IPS DF 19.7 (cell line): ENCODE measurements at regions not wholly inside any gene's neighbourhood (a gene's known extent, or its start where the extent isn't known, plus 50 kb on each side); places are given as distances from the start of the nearest gene placed in this dataset.

ENCODE experiments used
- DNase-seq: peaks from one replicate; pipeline ENCODE4 v3.0.0-alpha.2; 2013; ENCODE audit warnings: low read depth, low spot score

DNA sequence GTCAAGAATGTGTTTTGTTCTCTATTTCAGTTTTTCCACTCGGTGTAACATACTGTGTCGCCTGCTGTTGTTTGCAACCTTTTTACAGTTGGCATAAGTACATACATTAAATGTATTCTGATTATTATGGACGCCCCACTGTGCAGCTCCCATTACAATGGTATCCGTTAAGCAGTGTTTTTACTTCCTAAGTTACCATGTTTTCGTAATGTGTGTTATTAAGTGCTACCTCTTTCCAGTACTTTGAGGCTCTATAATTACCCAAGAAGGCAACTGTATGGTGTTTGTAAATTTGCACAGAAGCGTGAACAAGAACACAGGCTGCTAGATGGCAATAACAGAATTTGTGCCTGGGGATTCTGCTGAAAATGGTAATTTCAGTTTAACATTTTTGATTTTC is 568.0 kb upstream of the MARCKS start:
- DNase-seq, result no peak

DNA sequence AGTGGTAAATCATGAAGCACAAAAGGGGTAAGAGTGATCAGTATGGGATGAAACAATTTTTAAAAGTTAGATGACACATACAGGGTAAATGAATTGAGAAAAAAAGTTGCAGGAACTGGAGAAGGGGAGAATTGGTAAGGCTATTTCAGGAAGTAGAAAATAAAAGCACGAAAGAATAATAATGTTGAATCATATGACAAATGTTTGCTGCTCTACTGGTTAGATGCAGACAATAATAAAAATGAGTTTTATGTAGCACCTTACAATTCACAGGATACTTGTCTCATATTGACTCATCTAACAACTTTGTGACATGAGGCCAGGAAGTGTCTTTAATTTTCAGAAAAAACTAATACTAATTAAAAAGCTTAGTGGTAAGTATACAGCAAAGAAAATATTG is 566.5 kb upstream of the MARCKS start:
- DNase-seq, result no peak

DNA sequence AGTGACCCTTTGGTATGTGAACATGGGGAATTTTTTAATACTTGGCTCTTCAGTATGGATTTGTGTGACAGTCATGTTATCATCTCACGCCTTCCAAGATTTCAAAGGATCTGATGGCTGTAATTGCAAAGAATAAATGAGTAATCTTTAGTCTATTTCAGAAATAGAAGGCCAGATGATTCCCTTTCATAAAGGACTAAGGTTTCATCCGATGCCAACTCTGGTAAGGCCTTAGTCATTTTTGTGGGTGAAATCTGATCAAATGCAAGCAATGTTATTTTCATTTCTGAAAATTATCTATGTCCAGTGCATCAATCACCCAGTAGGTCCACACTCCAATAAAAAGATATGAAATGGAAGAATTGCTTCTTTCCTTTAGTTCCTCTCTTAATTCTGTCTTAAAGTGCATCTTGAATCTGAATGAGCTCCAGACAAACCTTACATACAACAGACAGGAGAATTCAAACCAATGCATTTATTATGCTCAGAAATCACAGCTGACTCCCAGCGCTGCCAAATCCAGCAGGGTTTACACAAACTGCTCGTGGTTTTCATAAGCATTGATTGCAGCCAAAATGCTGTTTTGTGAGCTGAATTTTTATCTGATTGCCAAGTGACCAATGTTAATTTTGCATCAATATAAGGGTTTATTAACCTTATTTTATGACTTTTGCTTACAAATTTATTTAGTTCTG is 565.2 kb upstream of the MARCKS start:
- no peak for DNase-seq

DNA sequence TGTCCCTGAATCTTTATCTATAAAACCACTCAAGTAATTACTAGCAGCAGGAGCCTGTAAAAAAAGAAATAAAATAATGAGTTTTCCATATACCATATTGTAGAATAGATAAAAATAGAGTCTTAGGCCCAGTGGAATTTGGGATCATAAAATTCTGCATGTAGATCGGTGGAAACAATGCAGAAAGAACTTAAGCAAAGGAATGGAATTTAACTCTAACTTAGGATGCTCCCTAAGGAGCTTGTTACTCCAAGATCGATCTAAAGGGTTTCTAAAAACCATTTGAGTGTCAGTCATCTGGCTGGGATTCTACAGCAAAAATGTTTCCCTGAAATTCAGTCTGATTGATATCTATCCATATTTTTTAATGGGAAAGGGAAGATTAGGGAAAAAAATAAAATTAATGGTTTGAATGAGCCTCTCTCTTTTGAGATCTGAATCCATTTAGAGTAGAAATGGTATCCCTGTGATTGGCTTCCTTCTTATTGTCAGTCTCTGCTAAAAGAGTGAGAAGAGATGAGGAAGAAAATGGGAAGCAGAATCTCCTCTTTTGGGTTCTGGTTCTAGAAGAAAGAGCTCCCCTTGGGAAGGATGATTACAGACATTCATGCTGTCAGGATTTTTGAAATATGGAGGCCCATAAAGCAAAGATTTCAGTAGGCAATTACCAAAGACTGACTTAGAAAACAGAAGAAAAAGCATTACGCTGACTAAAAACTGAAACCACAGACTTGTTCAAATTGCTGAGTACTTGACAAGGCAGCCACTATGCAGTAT is 564.3 kb upstream of the MARCKS start:
- no peak for DNase-seq

DNA sequence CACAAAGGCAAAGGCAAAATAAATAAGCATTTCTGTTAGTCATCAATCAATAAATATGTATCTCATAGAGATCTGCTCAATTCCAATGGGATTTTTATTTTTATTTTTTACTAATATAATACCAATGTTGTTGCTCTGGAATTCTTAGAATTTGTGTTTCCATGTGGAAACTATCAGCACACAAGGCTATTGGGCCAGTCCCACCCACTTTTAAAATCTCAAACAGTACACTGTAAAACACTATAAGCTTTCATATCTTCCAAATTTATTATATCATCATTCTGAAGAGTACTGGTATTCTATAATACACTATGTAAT is 563.8 kb upstream of the MARCKS start:
- no peak for DNase-seq

DNA sequence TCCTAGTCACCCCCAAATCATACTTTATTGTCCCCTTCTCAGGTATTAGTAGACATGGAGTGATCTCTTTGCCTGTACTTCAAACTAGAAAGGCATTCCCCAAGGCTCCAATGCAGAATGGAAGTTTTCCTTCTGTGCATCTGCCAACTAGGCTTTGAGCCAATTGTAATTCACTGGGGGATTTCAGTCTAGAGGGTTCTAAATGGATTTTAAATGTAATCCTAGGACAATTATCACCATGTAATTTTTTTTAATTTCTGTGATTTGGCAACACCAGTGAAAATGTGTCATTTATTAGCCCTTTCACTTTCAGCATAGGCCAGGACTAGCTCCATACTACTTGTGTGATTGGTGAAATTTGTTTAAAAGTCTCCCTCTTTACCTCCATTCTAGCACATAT is 557.6 kb upstream of the MARCKS start:
- no peak for DNase-seq

DNA sequence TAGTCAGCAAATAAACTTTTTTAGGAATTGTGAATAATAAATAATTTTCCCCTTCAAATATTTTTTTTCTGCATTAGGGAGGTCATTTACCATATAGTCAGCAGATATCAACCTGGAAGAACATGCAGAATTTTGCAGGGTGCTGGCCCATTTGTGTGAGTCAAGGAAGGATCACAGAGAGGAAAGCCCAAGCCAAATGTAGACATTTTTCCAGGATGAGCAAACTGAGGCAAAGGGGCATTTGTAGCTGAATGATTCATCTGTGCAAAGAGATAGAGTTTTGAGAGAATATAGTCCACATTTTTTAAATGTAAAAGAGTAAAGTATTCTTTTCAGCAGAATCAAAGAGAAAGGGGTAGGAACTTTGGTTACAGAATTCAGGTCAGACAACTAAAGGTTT is 555.5 kb upstream of the MARCKS start:
- no peak for DNase-seq

DNA sequence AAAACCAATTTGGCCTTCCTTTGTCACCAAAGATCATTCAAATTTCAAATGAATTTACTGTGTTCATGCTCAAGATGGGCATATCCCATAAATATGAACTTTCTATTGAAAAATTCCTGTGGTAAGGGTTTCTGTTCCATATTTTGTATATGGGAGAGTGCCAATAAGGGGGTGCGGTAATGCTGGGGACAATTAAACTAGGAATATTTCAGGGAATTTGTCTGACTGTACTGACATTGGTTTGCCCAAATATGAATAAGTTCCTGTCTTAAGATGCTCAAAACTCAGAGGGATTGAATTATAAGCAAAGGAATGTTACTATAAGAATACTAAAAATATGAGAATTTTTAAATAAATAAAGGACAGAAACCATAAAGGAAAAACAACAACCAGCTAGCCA is 553.0 kb upstream of the MARCKS start:
- no peak for DNase-seq

DNA sequence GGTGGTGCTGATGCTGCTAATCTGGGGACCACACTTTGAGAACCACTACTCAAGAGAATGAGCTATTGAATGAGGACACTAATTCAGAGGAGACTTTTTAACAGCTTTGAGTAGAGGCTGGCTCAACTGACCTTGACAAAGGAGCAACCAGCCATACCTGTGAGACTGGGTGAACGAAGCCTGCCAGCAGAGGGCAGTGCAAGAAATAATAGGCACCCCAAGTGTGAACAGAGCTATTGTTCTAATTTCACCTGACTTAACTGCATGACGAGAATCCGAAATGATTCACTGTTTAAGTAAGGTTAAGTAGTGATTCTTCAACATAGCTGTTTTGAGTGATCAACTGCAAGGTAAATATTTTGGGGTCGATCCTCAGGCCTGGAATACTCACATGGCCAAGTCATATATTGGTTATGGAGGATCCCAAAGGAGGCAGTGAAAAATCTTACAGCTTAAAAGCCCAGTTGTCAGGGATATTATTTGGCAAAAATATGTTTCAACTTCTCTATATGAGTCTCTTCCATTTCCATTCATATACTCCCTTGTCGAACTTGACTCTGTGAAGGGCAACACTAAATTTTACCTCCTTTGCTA is 550.5 kb upstream of the MARCKS start:
- DNase-seq, result peak; percentile 7

DNA sequence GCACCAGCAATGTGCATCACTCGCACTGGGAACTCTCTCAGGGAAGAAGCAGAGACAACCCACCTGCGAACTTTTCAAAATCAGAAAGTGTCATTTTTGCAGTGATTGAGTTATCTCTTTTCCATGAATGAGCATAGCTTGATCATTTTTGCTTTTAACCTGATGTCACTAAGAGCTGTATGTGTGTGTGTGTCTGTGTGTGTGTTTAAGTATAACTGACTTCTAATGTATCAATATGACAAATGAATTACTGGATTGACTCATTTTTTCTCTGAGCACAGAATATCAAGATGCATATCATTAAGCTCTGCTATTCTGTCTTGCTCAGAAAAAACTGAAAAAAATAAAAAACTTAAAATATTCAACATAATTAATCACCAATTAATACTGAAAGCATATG is 548.9 kb upstream of the MARCKS start:
- DNase-seq, result no peak

DNA sequence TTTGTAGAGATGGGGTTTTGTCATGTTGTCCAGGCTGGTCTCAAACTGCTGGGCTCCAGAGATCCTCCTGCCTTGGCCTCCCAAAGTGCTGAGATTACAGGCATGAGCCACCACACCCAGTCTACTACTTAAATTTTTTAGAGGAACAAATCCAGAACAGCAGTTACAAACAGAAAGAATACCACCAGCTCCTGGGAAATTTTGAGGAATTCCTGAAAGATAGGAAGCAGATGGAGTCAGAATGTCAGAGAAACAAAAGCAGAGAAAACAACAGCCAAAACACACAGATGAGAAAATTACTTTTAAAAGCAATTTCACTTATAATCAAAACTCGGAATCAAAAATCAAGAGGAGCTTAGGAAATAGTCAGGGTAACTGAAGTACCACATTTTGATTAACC is 543.3 kb upstream of the MARCKS start:
- no peak for DNase-seq

DNA sequence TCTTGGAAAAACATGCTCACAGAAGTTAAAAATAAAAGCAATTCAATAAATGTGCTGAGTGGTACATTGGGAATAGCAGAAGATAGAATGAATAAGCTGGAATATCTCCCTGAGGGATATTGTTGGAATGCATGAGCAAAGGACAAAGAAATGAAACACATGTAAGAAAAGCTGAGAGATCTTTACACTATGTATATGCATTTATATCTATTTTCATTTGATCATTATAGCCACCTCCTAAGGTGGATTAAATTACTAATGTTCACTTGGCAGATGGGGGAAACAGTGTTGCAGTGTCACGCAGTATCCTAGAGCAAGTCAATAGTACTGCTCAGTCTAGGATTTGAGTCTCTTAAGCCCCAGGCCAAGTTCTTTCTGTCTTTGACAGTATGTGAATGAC is 542.0 kb upstream of the MARCKS start:
- DNase-seq, result no peak

DNA sequence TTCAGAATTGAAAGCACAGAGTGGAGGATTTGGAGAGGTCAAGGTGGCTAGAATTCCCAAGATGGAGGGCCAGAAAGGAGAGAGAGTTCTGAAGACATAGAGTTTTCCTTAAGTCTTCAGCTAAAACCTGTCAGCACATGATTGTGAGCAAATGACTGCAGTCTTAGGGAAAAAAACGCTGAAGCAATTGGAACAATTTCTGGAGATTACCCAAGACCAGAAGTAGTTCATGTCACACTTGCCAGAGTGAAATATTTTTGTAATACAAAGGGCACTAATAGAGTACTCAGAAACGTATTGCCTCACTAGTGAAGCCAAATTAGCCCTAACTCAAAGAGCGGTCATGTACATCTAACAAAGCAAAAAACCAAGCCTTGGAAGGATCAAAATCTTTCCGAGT is 541.3 kb upstream of the MARCKS start:
- no peak for DNase-seq

DNA sequence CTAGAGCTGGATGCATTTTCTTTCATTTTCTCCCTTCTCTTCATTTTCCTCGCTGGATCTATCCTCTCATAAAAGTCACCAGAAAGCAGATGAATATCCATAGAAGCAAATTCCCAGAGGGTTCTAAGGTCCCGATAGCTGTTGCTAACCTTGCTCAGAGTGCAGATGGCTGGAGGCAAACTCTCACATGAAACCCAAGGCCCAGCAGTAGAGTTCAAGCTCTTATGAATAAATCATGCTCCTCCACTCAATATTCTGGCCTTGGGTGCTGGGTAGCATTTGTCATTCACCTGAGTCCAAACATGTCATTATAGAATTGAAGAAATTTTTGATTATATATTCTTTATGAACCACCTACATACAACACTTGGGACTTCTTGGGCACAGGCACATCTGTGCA is 539.7 kb upstream of the MARCKS start:
- DNase-seq, result no peak

DNA sequence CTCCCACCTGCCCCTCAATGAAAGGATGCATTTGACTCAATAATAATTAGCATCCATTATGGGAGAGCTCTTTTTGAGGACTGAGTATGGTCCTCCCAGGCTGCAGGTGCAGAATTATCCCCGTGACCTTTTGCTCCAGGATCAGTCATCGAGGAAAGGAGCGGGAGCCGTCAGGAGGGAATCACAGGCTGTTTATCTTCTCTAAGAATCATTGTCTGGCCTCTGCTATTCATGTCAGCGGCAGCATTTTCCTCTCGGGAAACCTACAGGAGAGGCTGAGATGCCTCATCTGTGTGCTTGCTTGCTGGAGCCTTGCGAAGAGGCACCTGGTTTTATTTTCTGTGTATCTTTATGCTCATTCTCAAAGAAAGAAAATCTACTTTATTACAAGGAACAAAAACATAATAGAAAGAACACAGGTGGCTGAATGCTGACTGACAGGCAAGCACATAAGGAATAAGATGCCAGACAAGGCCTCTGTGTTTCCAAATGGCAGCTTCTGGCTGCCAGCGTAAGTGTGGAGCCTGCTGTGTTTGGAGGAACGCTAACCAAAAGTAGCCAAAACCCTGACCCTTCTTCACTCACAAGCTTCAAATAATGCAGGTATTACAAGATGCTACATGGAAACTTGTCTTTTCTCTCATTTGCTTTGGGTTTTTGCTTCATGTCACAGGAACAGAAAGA is 539.1 kb upstream of the MARCKS start:
- DNase-seq, result no peak

DNA sequence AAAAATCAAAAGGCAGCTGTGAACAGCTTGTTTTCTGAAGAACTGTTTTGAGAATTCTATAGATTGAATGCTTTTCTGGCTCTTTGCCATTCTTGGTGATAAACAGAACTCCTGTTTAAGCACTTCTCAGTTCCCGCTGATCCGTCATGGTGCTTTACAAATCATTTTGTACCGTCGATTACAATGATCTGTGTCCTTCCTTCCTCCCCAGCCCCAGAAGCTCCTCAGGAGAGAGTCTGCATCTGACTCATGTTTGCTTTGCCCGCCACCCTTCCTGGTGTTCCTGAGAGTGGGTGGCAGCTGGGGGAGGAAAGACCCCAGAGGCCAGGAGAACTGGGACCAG is 538.6 kb upstream of the MARCKS start:
- no peak for DNase-seq

DNA sequence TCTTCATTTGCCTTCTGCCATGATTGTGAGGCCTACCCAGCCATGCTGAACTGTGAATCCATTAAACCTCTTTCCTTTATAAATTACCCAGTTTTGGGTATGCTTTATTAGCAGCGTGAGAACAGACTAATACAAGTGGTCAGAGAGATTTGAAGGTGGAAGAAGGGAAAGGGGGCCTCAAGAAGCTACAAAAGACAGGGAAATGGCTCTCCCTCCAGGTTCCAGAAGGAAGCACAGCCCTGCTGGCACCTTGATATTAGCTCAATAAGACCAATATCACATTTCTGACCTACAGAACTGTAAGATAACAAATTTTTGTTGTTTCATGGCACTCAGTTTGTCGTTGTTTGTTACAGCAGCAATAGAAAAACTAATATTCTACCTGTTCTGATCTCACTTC is 536.5 kb upstream of the MARCKS start:
- DNase-seq, result no peak

DNA sequence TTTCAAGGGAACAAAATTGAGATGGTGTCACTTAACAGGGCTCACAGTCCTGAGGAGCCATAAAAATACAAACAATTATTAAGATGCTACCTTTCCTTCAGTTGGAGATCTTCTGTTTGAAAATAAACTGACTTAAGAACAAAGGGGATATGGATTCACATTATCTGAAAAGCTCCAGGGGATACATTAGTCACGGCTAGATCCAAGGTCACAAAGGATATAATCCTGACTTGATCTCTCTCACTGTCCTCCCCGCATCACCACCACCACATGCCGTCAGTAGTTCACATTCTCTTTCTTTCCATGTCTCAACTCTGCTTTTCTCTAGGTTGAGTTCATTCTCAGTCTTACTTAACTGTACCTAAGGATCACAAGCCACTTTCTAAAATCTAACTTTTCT is 530.4 kb upstream of the MARCKS start:
- no peak for DNase-seq

DNA sequence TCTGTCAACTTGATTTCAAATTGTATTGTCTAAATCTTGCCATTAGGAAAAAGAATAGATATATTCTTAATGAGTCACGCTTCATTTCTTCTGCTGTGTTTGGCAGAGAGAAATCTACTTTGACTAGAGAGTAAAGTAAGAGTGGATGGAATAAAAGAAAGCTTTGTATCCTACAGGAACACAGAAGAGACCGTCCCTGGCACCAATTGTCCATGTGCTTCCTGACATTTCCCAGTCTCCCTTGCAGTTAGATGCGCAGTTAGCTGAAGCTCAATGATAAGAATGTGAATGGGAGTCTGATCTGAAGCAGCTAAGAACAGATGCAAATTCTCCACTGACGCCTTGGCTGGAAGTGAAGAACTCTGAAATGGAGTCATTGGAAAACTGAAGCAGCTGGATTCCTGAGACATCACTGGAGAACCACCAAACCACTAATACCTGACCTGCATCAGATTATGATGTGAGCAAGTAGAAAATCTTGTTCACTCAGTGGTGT is 528.2 kb upstream of the MARCKS start:
- no peak for DNase-seq

DNA sequence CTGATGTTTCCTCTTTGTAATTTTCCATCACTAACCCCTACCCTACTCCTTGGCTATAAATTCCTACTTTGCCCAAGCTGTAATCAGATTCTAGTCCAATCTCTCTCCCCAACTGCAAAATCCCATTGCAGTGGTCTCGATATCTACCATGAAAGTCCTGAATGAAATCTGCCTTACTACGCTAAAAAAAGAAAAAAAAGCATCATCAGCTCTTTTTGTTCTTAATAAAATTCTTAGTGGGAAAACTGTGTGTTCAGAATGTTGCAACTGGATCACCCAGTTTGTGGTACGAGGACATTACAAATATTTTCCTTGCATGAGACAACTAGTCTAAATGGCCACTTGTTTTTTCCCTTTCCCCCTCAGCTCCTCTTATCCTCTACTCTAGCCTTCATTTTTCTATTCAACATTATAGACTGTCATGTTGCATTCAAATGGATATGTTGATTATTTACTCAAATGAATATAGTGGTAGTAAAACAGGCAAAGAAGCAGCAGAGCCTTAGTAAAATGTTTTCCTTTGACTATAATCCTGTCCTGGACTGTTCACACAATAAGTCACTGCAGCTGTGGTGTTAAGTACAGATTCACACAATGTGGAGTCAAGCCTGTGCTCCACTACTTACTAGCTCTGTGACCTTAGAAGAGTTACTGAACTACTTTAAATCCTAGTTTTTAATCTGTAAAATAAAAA is 527.1 kb upstream of the MARCKS start:
- DNase-seq, result no peak

DNA sequence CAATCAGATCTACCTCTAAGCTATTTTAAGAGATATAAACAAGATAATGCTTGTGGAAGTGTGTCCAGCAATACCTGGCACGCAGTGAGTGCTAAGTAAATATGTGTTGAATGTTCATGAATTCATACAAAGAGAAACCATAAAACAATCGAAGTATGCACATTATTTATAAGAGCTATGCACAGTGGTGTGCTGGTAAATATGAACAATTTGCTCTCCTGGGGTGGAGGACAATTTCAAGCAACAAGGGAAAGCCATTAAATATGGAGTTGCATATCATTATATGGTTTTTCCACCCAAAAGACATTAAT is 526.6 kb upstream of the MARCKS start:
- no peak for DNase-seq

DNA sequence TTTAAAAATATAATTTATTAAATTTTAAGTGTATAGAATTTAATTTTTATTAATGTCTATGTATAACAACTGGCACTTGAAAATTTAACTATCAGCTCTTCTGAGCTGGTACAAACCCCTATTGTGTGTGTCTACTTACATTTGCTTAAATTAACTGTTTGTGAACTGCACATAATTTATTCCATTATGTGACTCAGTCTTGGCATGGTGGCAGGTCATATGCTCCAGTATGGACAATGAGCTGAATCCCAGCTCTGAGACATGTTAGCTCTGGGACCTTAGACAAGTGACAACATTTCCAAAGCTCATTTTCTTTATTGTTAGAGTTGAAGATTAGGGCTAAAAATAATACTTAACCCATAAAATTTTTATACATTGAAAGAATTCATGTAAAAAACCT is 526.1 kb upstream of the MARCKS start:
- DNase-seq, result no peak
